Pancreas (tissue), 10 donors: ENCODE measurements at regions not wholly inside any gene's neighbourhood (a gene's known extent, or its start where the extent isn't known, plus 50 kb on each side); places are given as distances from the start of the nearest gene placed in this dataset.

Source experiments
- ATAC-seq, 4 donors: fragments of 200-7000 bp; cut with Tn5 transposase; one replicate each; pipeline versions ENCODE4 v1.8.0 to v1.9.1; 2020; ENCODE audit warnings: mild to moderate bottlenecking in 4 of 4, moderate library complexity in 4 of 4
- DNase-seq, 6 donors: peaks; one replicate each; pipeline ENCODE4 v3.0.0-alpha.2; 2020
- FAIRE-seq: peaks from 2 replicates; lab custom pipeline; 2012; peaks lifted over from hg19 to GRCh38; lab: Jason Lieb, UNC
- H3K27ac ChIP-seq, 4 donors: fragments of 200-600 bp; sonication (generic); 1 replicate in 3 of 4; 2 replicates in 1 of 4; pipeline versions ENCODE4 v1.5.0 to v1.8.0; 2020
- H3K27me3 ChIP-seq, 4 donors: fragments of 200-600 bp; one replicate each; pipeline ENCODE4 v1.8.0; 2021
- H3K36me3 ChIP-seq, 3 donors: fragments of 200-600 bp; sonication (generic) in 1 of 3; one replicate each; pipeline versions ENCODE4 v1.5.0 to v1.8.0; 2020 to 2021
- H3K4me1 ChIP-seq, 3 donors: fragments of 200-600 bp; one replicate each; pipeline ENCODE4 v1.8.0; 2021
- H3K4me3 ChIP-seq, 4 donors: fragments of 200-600 bp; sonication (generic) in 2 of 4; one replicate each; pipeline versions ENCODE4 v1.5.0 to v1.8.0; 2020 to 2021
- H3K9me3 ChIP-seq, 4 donors: fragments of 200-600 bp; one replicate each; pipeline ENCODE4 v1.8.0; 2021
- WGBS, 2 donors: extraction: QIAGEN DNeasy Blood & Tissue Kit; methylation state at CpG; one replicate each; pipeline ENCODE4 v1.1.7; 2013; 5-methylcytosine and 5-hydroxymethylcytosine counted together
- intact Hi-C, 3 donors: fragments of 100-400 bp; cut with DNase I; formaldehyde crosslinking; loops; one replicate each; pipeline versions ENCODE4 v1.11.1 to v1.14.2; 2022
- TF ChIP-seq, protein P1 (sequence below), 4 donors: fragments of 200-600 bp; sonication (generic) in 3 of 4; IDR thresholded peaks; one replicate each; pipeline versions ENCODE4 v1.5.0 to v1.8.0; 2021; ENCODE audit warnings: antibody characterized with exemption in 4 of 4
- donor health status: healthy with polysubstance abuse.
- donor health status: DM: no; HTN: no; CAD: no; lungs with moderate emphysema.
- donor health status: DM: no; HTN: no; CAD: no.
- donor health status: control.
- donor health status: control.
- donor health status: Bipolar disorder and iron deficiency.
- donor health status: DM: yes; HTN: yes; CAD: no.
- donor health status: DM: no; HTN: no; CAD: no.
- donor health status: DM: no; HTN: no; CAD: no.
- donor health status: DM: yes; HTN: yes; CAD: no.

DNA sequence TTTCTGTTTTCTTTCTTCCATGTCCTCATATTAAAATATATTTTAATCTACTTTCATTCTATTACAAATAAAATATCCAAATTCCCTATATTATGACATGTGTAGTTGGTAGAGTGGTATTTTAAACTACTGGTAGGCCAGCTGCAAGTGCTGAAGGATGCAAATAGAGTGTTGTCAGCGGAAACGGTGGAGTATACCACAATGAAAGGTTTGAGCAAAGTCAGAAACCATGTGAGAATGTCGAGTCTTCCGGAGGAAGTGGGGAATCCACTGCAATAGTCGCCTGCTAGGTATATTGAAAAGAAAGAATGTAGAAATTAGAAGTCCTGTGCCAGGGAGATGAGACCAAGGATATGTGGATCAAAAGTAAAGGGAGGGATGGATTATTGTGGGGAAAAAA, 373.9 kb downstream of the DSEL start:
- ATAC-seq (no peak), FAIRE-seq (no peak), DNase-seq (no peak)
- H3K4me3 ChIP-seq, result no peak overlapping the region
- intact Hi-C loops, result no loop called here
- peaks cover 0 to 9% (median 0%) of the 10 kb centered on the region in 3 donors for H3K4me1 ChIP-seq
- H3K27ac ChIP-seq, result no peak overlapping the region
- 79 to 92% methylated on average over 5 of the region's 5 CpGs for WGBS, 2 donors
- H3K9me3 ChIP-seq, result no peaks in the 10 kb centered on the region
- TF ChIP-seq, protein P1, sequence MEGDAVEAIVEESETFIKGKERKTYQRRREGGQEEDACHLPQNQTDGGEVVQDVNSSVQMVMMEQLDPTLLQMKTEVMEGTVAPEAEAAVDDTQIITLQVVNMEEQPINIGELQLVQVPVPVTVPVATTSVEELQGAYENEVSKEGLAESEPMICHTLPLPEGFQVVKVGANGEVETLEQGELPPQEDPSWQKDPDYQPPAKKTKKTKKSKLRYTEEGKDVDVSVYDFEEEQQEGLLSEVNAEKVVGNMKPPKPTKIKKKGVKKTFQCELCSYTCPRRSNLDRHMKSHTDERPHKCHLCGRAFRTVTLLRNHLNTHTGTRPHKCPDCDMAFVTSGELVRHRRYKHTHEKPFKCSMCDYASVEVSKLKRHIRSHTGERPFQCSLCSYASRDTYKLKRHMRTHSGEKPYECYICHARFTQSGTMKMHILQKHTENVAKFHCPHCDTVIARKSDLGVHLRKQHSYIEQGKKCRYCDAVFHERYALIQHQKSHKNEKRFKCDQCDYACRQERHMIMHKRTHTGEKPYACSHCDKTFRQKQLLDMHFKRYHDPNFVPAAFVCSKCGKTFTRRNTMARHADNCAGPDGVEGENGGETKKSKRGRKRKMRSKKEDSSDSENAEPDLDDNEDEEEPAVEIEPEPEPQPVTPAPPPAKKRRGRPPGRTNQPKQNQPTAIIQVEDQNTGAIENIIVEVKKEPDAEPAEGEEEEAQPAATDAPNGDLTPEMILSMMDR (IDR thresholded peaks at IDR 0.05), result no peak
- no peaks in the 10 kb centered on the region for H3K36me3 ChIP-seq
- H3K27me3 ChIP-seq, result no peaks in the 10 kb centered on the region

DNA sequence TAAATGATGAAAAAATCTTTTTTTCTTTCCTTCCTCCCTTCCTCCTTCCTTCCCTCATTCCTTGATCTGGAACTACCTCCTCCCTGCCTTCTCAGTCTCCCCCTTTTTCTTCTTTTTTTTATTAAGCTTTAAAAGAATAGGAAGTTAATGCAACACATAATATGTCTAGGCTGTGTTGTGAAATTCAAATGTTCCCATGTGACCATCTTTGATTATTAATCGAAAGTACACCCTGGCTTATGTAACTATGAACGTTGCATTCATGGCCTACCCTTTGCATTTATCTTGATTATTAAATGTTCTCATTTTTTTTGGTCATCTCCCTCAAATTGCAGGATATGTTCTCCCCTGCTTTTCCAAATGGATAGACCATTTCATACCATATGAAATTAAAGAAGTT, 376.0 kb downstream of the DSEL start:
- no peaks in the 10 kb centered on the region for H3K27me3 ChIP-seq
- H3K36me3 ChIP-seq, result no peaks in the 10 kb centered on the region
- DNase-seq (no peak), ATAC-seq (no peak), FAIRE-seq (no peak)
- intact Hi-C loops, result no loop called here
- no peaks in the 10 kb centered on the region for H3K4me1 ChIP-seq
- no peaks in the 10 kb centered on the region for H3K9me3 ChIP-seq
- no peak overlapping the region for H3K27ac ChIP-seq
- no peak overlapping the region for H3K4me3 ChIP-seq
- TF ChIP-seq, protein P1 (IDR thresholded peaks at IDR 0.05), result no peak
- WGBS, 2 donors, result 55 to 68% methylated on average over 2 of the region's 2 CpGs

DNA sequence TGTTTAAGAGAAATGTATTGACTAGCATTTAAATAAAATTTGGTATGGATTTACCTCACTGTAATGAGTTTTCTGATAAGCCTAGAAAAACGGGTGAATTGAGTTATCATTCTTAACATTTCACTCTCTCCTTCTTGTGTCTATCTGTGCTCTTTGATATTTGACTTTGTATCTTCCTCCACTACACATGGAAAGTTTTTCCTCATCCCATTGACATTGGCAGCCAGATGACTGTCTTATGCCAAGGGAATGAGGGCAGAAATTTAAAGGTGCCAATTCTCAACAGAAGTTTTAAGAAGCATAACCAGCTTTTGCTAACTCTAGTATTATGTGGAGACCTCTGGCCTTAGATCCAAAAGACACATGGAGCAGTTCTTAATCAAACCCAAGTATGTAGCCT, 376.6 kb downstream of the DSEL start:
- Histone ChIP-seq H3K4me1 (no peaks in the 10 kb centered on the region), H3K27me3 (no peaks in the 10 kb centered on the region), H3K27ac (no peak overlapping the region), H3K36me3 (no peaks in the 10 kb centered on the region), H3K4me3 (no peak overlapping the region), H3K9me3 (no peaks in the 10 kb centered on the region)
- WGBS, 2 donors, result 32 to 34% methylated on average over 1 of the region's 1 CpG
- no peak for DNase-seq
- no peak for FAIRE-seq
- no peak for ATAC-seq
- intact Hi-C loops, result no loop called here
- TF ChIP-seq, protein P1 (IDR thresholded peaks at IDR 0.05), result no peak

DNA sequence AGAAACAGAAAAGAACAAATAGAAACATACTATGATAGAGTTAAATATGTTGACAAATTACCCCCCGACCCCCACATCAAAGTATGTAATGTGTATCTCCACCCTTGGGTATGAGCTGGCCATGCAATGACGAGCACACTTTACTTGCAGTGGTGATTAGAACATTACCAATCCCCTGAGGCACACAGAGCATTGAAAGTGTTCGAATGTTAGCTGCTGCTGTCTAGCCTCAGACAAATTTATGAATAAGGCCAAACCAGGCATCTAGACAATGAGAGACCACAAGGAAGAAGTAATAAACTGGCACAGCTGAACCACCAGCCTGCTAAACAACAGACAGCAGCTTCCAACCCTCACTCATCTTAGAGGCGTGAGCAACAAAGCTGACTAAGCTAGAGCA, 380.5 kb downstream of the DSEL start:
- Histone ChIP-seq H3K36me3 (no peaks in the 10 kb centered on the region), H3K27ac (no peak overlapping the region), H3K4me1 (no peaks in the 10 kb centered on the region), H3K27me3 (no peaks in the 10 kb centered on the region), H3K4me3 (no peak overlapping the region), H3K9me3 (no peaks in the 10 kb centered on the region)
- WGBS, 2 donors, result 62 to 71% methylated on average over 4 of the region's 4 CpGs
- TF ChIP-seq, protein P1 (IDR thresholded peaks at IDR 0.05), result no peak
- intact Hi-C loops, result no loop called here
- DNase-seq, result no peak
- ATAC-seq, result no peak
- FAIRE-seq, result no peak

DNA sequence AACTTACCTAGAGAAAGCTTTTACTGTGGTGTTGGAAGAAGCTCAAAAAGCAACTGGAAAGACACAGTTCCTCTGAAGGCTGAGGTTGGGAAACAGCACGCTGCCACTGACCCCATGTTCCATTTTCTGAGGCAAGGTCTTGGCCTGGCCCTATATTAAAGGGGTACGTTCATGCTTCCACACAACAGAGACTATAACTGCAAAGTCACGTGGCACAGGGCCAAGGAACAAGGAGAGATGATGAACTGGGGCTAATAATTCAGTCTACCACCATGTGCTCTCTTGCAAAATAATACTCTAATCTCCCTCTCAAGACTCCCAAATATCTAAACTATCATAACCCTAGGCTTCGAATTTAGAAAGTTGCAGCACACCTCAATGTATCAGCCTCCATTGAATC, 381.6 kb downstream of the DSEL start:
- no peak overlapping the region for H3K4me3 ChIP-seq
- intact Hi-C loops, result no loop called here
- 73 to 80% methylated on average over 4 of the region's 4 CpGs for WGBS, 2 donors
- TF ChIP-seq, protein P1 (IDR thresholded peaks at IDR 0.05), result no peak
- no peak overlapping the region for H3K27ac ChIP-seq
- no peaks in the 10 kb centered on the region for H3K27me3 ChIP-seq
- H3K9me3 ChIP-seq, result no peaks in the 10 kb centered on the region
- H3K36me3 ChIP-seq, result no peaks in the 10 kb centered on the region
- ATAC-seq (no peak), DNase-seq (peak in 1 of 6 donors; percentile 49), FAIRE-seq (no peak)
- H3K4me1 ChIP-seq, result no peaks in the 10 kb centered on the region
